ENCODE measurements at regions not wholly inside any gene's neighbourhood (a gene's known extent, or its start where the extent isn't known, plus 50 kb on each side); places are given as distances from the start of the nearest gene placed in this dataset.

DNA sequence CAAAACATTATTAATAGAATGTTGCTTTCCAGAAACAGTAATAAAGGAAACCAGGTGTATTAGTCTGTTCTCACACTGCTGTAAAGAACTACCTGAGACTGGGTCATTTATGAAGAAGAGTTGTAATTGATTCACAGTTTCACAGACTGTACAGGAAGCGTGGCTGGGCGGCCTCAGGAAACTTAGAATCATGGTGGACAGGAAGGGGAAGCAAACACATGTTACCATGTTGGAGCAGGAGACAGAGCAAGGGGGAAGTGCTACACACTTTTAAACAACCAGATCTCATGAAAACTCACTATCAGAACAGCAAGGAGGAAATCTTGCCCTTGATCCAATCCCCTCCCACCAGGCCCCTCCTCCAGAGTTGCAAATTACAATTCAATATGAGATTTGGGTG lies 815.8 kb downstream of the TRIML1 start:
- no peak for DNase-seq
- Histone ChIP-seq H3K9me3 (no peaks in the 10 kb centered on the region), H3K36me3 (no peaks in the 10 kb centered on the region), H3K27ac (no peak overlapping the region), H3K4me3 (no peak overlapping the region), H3K4me1 (no peaks in the 10 kb centered on the region), H3K27me3 (no peaks in the 10 kb centered on the region)
- TF ChIP-seq POLR2A (IDR thresholded peaks at IDR 0.05) (no peak), EP300 (IDR thresholded peaks at IDR 0.05) (no peak), POLR2AphosphoS5 (IDR thresholded peaks at IDR 0.05) (no peak)
- TF ChIP-seq, protein P1, sequence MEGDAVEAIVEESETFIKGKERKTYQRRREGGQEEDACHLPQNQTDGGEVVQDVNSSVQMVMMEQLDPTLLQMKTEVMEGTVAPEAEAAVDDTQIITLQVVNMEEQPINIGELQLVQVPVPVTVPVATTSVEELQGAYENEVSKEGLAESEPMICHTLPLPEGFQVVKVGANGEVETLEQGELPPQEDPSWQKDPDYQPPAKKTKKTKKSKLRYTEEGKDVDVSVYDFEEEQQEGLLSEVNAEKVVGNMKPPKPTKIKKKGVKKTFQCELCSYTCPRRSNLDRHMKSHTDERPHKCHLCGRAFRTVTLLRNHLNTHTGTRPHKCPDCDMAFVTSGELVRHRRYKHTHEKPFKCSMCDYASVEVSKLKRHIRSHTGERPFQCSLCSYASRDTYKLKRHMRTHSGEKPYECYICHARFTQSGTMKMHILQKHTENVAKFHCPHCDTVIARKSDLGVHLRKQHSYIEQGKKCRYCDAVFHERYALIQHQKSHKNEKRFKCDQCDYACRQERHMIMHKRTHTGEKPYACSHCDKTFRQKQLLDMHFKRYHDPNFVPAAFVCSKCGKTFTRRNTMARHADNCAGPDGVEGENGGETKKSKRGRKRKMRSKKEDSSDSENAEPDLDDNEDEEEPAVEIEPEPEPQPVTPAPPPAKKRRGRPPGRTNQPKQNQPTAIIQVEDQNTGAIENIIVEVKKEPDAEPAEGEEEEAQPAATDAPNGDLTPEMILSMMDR (IDR thresholded peaks at IDR 0.05) = no peak
- 68 to 71% methylated on average over 2 of the region's 2 CpGs for WGBS, 2 donors
- intact Hi-C loops (cut with DNase I) = no loop called here

DNA sequence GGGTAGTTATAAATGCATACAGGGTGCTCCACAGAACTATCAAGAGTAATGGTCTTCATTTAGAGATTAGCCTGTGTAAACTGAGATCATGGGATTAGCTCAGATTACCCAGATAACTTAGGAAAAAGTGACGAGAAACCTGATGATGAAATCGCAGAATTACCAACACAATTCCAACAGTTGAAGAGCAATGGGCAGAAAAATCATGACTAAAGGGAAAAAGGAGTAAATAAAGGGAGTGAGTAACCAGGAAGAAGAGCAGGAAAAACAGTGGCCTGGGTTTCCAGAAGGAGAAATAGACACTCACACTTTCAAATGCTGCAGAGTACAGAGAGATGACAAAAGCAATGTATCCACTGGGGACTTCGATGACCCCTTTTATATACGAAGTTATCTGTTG lies 817.3 kb downstream of the TRIML1 start:
- TF ChIP-seq, protein P1 (IDR thresholded peaks at IDR 0.05) = no peak
- TF ChIP-seq POLR2A (IDR thresholded peaks at IDR 0.05) (no peak), POLR2AphosphoS5 (IDR thresholded peaks at IDR 0.05) (no peak), EP300 (IDR thresholded peaks at IDR 0.05) (no peak)
- WGBS, 2 donors = 76 to 89% methylated on average over 4 of the region's 4 CpGs
- no peaks in the 10 kb centered on the region for H3K27me3 ChIP-seq
- H3K9me3 ChIP-seq = no peaks in the 10 kb centered on the region
- H3K4me1 ChIP-seq = no peaks in the 10 kb centered on the region
- no peak for DNase-seq
- H3K36me3 ChIP-seq = no peaks in the 10 kb centered on the region
- intact Hi-C loops (cut with DNase I) = no loop called here
- H3K4me3 ChIP-seq = no peak overlapping the region
- H3K27ac ChIP-seq = no peak overlapping the region

- TF ChIP-seq POLR2A (IDR thresholded peaks at IDR 0.05) = no peak
- no peak for TF ChIP-seq EP300 (IDR thresholded peaks at IDR 0.05)
- no peak for TF ChIP-seq POLR2AphosphoS5 (IDR thresholded peaks at IDR 0.05)
- TF ChIP-seq, protein P1 (IDR thresholded peaks at IDR 0.05) = no peak
- H3K4me1 ChIP-seq = no peaks in the 10 kb centered on the region
Measured at GRCh38 chr4:188958346-188958745, 819.1 kb downstream of the TRIML1 start.

GRCh38 chr4:188959424-188959823 lies 820.2 kb downstream of the TRIML1 start:
- intact Hi-C loops (cut with DNase I) = no loop called here
- H3K9me3 ChIP-seq = peaks cover 0 to 5% (median 0%) of the 10 kb centered on the region in 4 donors
- H3K27ac ChIP-seq = no peak overlapping the region
- TF ChIP-seq POLR2A (IDR thresholded peaks at IDR 0.05) (no peak), EP300 (IDR thresholded peaks at IDR 0.05) (no peak), POLR2AphosphoS5 (IDR thresholded peaks at IDR 0.05) (no peak)
- TF ChIP-seq, protein P1 (IDR thresholded peaks at IDR 0.05) = no peak
- no peak overlapping the region for H3K4me3 ChIP-seq
- DNase-seq = no peak
- H3K4me1 ChIP-seq = no peaks in the 10 kb centered on the region
- no peaks in the 10 kb centered on the region for H3K27me3 ChIP-seq
- 68 to 78% methylated on average over 6 of the region's 6 CpGs for WGBS, 2 donors
- no peaks in the 10 kb centered on the region for H3K36me3 ChIP-seq

More at GRCh38 chr4:188958346-188958745, 819.1 kb downstream of the TRIML1 start:
- H3K27ac ChIP-seq = no peak overlapping the region
- no peak overlapping the region for H3K4me3 ChIP-seq
- intact Hi-C loops (cut with DNase I) = no loop called here
- no peaks in the 10 kb centered on the region for H3K27me3 ChIP-seq
- no peaks in the 10 kb centered on the region for H3K36me3 ChIP-seq
- no peak for DNase-seq
- H3K9me3 ChIP-seq = peaks cover 0 to 5% (median 0%) of the 10 kb centered on the region in 4 donors

GRCh38 chr4:188960411-188961093 lies 821.3 kb downstream of the TRIML1 start:
- Histone ChIP-seq H3K4me1 (no peaks in the 10 kb centered on the region), H3K27ac (no peak overlapping the region), H3K9me3 (peaks cover 0 to 5% (median 0%) of the 10 kb centered on the region in 4 donors), H3K4me3 (no peak overlapping the region), H3K36me3 (no peaks in the 10 kb centered on the region), H3K27me3 (no peaks in the 10 kb centered on the region)
- WGBS, 2 donors = 75 to 80% methylated on average over 4 of the region's 4 CpGs
- TF ChIP-seq POLR2AphosphoS5 (IDR thresholded peaks at IDR 0.05) (no peak), EP300 (IDR thresholded peaks at IDR 0.05) (no peak), POLR2A (IDR thresholded peaks at IDR 0.05) (no peak)
- TF ChIP-seq, protein P1 (IDR thresholded peaks at IDR 0.05) = no peak
- intact Hi-C loops (cut with DNase I) = no loop called here
- no peak for DNase-seq
